GM19463 (cell line): ENCODE measurements at regions not wholly inside any gene's neighbourhood (a gene's known extent, or its start where the extent isn't known, plus 50 kb on each side); places are given as distances from the start of the nearest gene placed in this dataset.
"Not testable (repeated sequence)": the region's sequence is repeated elsewhere in the genome, so short reads cannot be mapped to it uniquely, and the experiment has no call there.

Experiments
- ATAC-seq: cut with Tn5 transposase; IDR thresholded peaks from one replicate; pipeline ENCODE4 v1.9.1; 2021; ENCODE audit warnings: mild to moderate bottlenecking, moderate library complexity; ENCODE audit not compliant: unreplicated experiment

- ATAC-seq = no peak
These were observed 452.1 kb upstream of the RPS6KA3 start for GRCh38 chrX:20718592-20719380.

- no peak for ATAC-seq
These were observed 448.5 kb upstream of the RPS6KA3 start for GRCh38 chrX:20715176-20715575.

- no peak for ATAC-seq
These were observed 446.1 kb upstream of the RPS6KA3 start for GRCh38 chrX:20712811-20713210.

DNA sequence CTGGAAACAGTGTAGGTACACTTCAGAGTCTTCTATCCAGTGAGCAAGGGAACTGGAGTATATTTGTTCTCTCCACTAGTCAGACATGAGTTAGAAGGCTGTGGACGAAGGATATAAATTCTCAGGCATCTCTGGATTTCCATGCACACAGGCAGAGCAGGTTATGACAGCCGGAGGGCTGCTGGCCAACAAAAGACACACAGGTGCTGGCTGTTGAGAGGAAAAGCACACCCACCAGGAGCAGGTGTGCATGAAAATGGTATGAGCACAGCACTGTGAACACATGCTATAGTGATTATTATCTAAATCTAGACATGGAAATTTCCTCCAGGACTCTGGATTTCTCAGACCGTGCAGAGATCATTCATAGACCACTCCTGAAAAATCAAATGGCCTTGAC lies 444.7 kb upstream of the RPS6KA3 start:
- ATAC-seq = no peak

DNA sequence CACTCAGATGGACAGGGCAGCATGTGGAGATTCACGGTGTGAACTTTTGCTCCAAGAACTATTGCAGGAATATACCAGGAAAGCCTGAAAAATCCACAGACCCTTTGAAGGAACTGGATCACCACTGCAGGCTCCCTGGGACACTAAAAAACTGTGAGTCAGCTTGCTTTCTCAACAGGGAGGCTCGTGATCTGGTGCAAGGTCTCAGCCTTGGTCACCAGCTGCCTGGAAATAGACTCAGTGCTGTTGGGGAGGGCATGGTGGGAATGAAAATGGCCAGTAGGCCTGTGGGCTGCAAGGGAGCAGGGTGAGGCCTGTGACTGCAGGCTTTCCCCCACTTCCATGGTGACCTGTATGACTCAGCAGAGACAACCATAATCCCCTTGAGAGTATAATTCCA lies 426.4 kb upstream of the RPS6KA3 start:
- ATAC-seq = no peak

DNA sequence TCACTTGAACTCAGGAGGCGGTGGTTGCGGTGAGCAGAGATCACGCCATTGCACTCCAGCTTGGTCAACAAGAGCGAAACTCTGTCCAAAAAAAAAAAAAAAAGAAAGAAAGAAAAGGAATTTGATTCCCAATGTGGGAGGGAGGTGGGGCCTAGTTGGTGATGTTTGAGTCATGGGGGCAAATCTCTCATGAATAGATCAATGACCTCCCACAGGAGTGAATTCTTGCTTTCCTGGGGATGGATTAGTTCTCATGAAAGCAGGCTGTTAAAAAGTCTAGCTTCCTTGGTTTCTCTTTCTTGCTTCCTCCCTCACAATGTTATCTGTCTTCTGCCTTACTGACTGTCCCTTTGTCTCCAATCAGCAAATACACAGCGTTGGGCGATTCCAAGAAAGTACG lies 419.5 kb upstream of the RPS6KA3 start:
- no peak for ATAC-seq

GRCh38 chrX:20685652-20686051 lies 418.9 kb upstream of the RPS6KA3 start:
- no peak for ATAC-seq

- no peak for ATAC-seq
These were observed 415.0 kb upstream of the RPS6KA3 start for GRCh38 chrX:20681683-20682082.

- no peak for ATAC-seq
These were observed 414.3 kb upstream of the RPS6KA3 start for GRCh38 chrX:20680998-20681397.

DNA sequence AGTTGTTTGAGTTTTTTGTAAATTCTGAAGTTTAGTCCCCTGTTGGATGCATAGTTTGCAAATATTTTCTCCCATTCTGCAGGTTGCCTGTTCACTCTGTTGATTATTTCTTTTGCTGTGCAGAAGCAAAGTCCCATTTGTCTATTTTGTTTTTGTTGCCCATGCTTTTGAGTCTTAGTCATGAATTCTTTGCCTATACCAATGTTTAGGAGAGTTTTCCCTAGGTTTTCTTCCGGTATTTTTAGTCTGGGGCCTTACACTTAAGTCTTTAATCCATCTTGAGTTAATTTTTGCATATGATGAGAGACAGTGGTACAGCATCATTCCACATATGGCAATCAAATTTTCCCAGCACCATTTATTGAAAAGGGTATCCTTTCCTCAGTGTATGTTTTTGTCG lies 405.8 kb upstream of the RPS6KA3 start:
- ATAC-seq = no peak

GRCh38 chrX:20671746-20672145 lies 405.0 kb upstream of the RPS6KA3 start:
- ATAC-seq = not testable (repeated sequence)

DNA sequence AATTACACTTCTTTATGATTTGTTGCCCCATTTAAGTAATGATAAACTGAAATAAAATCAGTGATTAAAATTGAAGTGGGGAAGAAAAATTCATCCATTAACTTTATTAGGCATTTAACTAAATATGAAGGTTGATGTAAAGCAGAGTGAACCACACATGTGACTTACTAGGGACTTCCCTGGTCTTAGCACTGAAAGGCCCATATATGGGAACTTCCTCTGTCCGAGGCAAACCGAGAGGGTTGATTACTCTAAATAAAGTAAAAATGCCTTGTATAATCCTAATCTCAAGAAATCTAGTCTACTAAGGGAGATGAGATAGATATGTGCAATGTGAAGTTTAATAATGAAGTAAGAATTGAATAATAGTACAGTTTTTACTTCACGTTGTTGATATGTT lies 403.9 kb upstream of the RPS6KA3 start:
- no peak for ATAC-seq

DNA sequence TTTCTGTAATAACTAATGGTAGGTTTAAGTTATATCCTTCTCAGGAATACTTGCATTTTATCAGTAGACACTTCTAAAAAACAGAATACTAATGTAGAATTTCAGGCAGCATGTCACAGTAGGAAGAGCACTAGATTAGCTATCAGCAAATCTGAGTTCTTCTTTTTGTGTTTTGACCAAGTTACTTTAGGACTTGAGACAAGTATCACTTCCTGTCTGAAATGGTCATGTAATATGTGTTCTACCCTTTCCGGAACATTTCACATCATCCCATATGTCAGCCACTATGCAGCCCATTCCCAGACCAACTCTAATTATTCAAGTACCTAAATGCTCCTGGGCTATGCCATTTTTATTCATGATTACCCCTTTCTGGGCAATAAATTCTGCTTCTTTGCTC lies 401.8 kb upstream of the RPS6KA3 start:
- ATAC-seq = no peak

DNA sequence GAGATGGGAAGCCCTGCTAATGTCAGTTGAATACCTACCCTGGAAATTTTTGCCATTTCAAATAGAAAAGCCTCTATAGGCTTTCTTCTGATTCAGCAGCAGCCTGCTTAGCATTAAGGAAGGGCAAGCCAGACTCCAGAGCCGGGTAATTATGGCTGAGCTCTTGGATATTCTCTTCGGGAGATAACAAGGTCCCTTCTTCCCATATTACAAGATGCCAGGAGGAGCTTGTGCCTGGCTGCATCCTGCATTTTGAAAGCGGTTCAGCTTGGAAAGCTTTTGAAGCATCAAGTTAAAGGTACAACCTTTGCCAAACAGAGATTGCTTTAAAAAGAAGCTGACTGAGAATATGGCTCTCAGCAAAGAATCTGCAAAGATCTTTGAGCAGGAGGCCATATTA lies 399.6 kb upstream of the RPS6KA3 start:
- no peak for ATAC-seq

DNA sequence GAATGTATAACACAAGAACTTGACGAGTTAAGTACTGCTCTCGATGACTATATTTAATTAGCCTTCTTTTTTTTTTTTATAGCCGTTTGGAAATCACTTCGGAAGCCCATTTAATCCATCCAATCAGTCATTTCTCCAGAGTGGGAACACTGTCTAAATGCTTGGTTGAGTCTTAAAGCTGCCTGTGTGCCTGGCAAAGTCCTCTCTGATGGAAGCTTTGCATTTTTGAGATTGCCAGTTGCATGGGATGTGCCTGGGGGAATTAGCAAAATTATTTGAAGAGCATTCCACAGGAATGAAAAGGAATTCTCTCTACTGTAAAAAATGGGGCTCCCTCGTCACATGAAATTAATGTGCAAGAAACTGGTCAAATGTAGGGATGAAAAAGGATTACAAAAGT lies 398.8 kb upstream of the RPS6KA3 start:
- no peak for ATAC-seq

DNA sequence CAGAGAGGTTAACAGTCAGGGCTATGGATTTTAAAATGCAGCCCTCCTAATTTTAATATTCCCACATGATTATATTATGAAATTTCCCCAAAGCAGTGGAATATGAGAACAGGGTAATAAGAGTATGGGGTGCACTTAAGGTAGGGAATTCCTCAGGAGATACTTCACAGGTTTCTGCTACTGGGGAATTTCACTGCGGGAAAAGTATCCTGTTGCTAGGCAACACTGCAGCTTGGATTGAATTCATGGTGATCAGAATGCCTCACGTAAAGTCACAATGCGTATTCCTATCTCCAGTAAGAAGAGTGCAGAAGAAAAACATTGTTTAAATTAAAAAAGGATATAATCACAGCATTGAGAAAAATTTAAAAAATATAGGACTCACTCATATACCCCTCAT lies 398.1 kb upstream of the RPS6KA3 start:
- ATAC-seq = no peak

GRCh38 chrX:20664131-20664530 lies 397.4 kb upstream of the RPS6KA3 start:
- no peak for ATAC-seq

- ATAC-seq = no peak
These were observed 396.6 kb upstream of the RPS6KA3 start for GRCh38 chrX:20663336-20663735.

- ATAC-seq = no peak
These were observed 390.0 kb upstream of the RPS6KA3 start for GRCh38 chrX:20656721-20657120.

DNA sequence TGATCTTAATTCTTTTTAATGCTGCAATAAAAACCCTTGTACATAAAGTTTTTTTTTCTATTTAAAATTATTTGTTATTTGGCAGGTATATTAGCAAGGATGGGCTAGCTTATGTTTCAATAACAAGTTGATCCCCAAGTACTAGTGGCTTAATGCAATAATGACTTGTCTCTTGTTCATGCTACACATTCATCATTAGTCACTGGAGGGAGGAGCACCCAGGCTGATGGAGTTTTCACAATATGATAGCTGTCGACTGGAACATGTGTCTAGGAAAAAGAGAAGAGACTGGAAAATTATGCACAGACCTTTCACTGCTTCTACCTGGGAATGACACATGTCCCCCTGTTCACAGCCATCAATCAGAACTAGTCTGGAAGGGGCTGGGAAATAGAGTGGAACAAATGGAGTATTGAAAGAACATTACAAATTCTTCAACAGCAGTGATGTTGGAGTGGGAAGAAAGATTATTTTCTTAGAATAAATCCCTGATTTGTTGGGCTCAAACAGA lies 387.9 kb upstream of the RPS6KA3 start:
- ATAC-seq = no peak

GRCh38 chrX:20653070-20653469 lies 386.4 kb upstream of the RPS6KA3 start:
- ATAC-seq = no peak

GRCh38 chrX:20641954-20642353 lies 375.2 kb upstream of the RPS6KA3 start:
- no peak for ATAC-seq

DNA sequence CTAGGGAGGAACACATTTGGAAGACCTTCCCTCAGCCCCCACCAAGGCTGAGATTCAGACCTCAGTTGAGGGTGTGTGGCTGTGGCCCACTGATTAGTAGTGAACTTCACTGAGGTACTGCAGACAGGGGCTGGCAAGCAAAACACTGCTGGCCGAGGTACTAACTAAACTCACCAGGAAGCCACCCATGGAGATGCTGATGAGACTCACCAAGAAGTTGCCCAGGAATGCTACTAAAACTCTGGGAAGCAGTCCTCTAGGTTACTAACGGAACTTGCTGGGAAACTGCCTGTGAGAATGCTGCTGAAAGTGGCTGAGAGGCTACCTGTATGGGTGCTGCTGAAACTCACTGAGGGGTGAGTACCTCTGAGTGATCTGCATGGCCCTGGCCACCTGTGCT lies 372.4 kb upstream of the RPS6KA3 start:
- no peak for ATAC-seq
